ENCODE measurements at regions not wholly inside any gene's neighbourhood (a gene's known extent, or its start where the extent isn't known, plus 50 kb on each side); places are given as distances from the start of the nearest gene placed in this dataset.

DNA sequence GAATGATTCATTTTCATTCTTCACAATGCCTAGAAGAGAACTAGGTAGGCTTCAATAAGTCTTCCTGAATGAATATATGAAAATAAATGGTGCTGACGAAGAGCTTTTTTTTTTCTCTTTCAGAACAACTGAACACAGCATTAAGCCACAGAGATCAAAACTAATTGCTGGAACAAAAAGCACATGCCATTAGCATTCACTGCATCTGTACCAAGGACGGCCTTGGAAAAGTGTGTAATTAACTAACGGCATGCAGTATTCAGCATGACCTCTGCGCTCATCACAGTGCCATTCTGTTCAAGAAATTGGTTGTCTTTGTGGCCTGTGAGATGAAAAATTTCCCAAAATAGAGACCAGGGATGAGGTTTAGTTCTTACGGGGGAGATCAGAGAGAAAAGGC, 99.3 kb downstream of the NUDT12 start:
- intact Hi-C loops (cut with DNase I), result no loop called here
- H3K27ac ChIP-seq, result no peak overlapping the region
- DNase-seq (ENCODE audit: low spot score in 2 of 2), result no peak
- no peaks in the 10 kb centered on the region for H3K36me3 ChIP-seq
- H3K4me1 ChIP-seq, result no peaks in the 10 kb centered on the region
- H3K27me3 ChIP-seq, result no peaks in the 10 kb centered on the region
- H3K9me3 ChIP-seq, result no peaks in the 10 kb centered on the region
- no peak overlapping the region for H3K4me3 ChIP-seq
- TF ChIP-seq, protein P1, sequence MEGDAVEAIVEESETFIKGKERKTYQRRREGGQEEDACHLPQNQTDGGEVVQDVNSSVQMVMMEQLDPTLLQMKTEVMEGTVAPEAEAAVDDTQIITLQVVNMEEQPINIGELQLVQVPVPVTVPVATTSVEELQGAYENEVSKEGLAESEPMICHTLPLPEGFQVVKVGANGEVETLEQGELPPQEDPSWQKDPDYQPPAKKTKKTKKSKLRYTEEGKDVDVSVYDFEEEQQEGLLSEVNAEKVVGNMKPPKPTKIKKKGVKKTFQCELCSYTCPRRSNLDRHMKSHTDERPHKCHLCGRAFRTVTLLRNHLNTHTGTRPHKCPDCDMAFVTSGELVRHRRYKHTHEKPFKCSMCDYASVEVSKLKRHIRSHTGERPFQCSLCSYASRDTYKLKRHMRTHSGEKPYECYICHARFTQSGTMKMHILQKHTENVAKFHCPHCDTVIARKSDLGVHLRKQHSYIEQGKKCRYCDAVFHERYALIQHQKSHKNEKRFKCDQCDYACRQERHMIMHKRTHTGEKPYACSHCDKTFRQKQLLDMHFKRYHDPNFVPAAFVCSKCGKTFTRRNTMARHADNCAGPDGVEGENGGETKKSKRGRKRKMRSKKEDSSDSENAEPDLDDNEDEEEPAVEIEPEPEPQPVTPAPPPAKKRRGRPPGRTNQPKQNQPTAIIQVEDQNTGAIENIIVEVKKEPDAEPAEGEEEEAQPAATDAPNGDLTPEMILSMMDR (IDR thresholded peaks at IDR 0.05), result no peak

DNA sequence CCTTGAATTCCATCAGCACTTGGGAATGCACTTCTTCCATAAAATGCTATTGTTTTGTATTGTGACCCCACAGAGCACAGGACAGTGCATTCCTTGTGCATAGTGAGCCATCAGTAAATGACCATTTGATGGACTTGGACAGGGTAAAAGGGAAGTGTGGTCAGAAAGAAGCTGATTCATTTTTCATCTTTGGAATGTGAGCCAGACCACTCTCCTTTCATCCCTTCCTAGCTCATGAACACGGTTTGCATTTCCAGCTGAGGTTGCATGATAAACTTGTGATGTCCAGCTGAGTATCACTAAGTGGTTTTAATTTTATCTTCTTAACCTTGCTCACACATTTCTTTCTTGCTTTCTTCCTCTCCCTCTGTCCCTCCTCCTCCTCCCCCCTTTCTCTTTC, 101.3 kb downstream of the NUDT12 start:
- DNase-seq (ENCODE audit: low spot score in 2 of 2), result no peak
- Histone ChIP-seq H3K4me3 (no peak overlapping the region), H3K27me3 (no peaks in the 10 kb centered on the region), H3K36me3 (no peaks in the 10 kb centered on the region), H3K9me3 (no peaks in the 10 kb centered on the region), H3K4me1 (no peaks in the 10 kb centered on the region), H3K27ac (no peak overlapping the region)
- TF ChIP-seq, protein P1 (IDR thresholded peaks at IDR 0.05), result no peak
- intact Hi-C loops (cut with DNase I), result loop anchor here (1.0 kb wide), 1 partner anchor 20 kb away; no protein-coding TSS in a partner anchor

DNA sequence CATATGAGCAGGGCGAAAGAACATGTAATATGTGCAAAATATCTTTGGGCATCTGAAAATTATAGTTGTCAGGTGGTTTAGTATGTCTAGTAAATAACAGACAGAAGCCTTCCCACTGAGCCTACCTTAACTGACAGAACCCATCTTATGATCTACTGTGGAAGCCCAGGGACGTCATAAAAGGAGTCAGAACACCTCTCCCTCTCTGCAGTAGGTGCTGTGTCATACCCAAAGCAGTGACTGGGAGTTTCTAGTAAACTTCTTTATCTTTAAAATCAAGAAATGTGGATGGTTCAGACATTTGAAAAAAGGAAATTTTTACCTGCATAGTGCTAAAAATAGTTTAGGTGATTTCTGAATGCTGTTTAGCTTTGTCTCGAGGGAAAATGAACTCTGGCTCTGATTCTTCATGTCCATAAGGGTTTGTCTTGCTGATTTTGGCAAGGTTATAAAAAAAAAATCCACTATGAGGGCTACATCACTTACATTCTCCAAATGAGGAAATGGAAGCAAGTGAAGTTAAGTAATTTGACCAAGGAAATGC, 104.0 kb downstream of the NUDT12 start:
- H3K9me3 ChIP-seq, result no peaks in the 10 kb centered on the region
- no peak for DNase-seq (ENCODE audit: low spot score in 2 of 2)
- no peaks in the 10 kb centered on the region for H3K27me3 ChIP-seq
- H3K4me3 ChIP-seq, result no peak overlapping the region
- intact Hi-C loops (cut with DNase I), result no loop called here
- no peak overlapping the region for H3K27ac ChIP-seq
- no peaks in the 10 kb centered on the region for H3K36me3 ChIP-seq
- no peaks in the 10 kb centered on the region for H3K4me1 ChIP-seq
- TF ChIP-seq, protein P1 (IDR thresholded peaks at IDR 0.05), result no peak

DNA sequence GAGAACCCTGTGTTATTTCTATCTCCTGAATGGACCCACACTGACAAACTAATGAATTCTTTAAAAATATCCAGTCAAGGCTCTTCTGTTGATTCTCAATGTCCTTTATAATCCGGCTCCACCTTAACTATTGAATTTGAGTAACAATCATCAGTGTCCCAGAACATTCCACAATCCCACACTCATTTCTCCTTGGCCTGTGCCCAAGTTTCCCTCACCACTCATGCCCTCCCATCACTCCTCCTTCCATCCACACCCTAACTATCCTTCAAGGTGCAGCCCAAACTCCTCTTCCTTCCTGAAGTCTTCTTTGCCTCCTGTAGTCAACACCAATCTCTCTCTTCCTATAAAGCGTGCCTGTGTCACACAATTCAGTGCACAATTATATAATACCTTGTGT, 106.1 kb downstream of the NUDT12 start:
- no peaks in the 10 kb centered on the region for H3K36me3 ChIP-seq
- TF ChIP-seq, protein P1 (IDR thresholded peaks at IDR 0.05), result no peak
- H3K4me1 ChIP-seq, result no peaks in the 10 kb centered on the region
- no peaks in the 10 kb centered on the region for H3K9me3 ChIP-seq
- intact Hi-C loops (cut with DNase I), result no loop called here
- no peak overlapping the region for H3K27ac ChIP-seq
- DNase-seq (ENCODE audit: low spot score in 2 of 2), result no peak
- H3K27me3 ChIP-seq, result no peaks in the 10 kb centered on the region
- no peak overlapping the region for H3K4me3 ChIP-seq

DNA sequence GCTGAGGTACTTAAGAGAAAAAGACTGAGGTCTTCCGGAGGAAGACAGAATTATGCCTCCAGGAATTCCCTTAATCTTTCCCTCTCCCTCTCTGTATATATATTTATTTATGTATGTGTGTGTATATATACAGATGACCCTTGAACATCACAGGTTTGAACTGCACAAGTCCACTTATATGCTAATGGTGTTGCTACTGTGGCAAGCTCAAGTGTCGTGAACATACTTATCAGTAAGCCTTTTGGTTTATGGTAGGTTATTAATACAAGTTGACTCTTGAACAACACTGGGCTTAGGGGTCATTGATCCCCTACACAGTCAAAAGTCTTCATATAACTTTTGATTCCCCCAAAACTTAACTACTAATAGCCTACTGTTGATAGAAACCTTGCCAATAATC, 106.8 kb downstream of the NUDT12 start:
- H3K27me3 ChIP-seq, result no peaks in the 10 kb centered on the region
- H3K9me3 ChIP-seq, result no peaks in the 10 kb centered on the region
- no peak for DNase-seq (ENCODE audit: low spot score in 2 of 2)
- H3K4me3 ChIP-seq, result no peak overlapping the region
- intact Hi-C loops (cut with DNase I), result no loop called here
- no peaks in the 10 kb centered on the region for H3K4me1 ChIP-seq
- no peaks in the 10 kb centered on the region for H3K36me3 ChIP-seq
- no peak overlapping the region for H3K27ac ChIP-seq
- TF ChIP-seq, protein P1 (IDR thresholded peaks at IDR 0.05), result no peak

DNA sequence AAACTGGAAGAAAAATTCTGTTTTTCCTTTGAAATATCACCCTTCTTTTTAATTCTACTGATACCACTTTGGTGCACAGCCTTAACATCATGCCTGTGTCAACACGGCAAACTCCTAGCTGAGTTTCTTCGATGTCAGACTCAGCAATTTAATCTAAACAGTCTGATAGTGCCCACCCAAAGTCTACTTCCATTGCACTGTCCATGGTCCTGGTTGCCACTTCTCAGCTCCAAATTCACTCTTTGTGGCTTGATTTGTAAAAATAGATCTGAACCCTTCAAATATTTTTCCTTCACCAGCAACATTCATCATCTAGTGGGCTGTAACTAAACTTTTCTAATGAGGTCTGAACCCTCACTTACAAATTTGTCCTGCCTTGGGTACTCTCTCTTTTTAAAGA, 107.8 kb downstream of the NUDT12 start:
- Histone ChIP-seq H3K9me3 (no peaks in the 10 kb centered on the region), H3K4me3 (no peak overlapping the region), H3K27me3 (no peaks in the 10 kb centered on the region), H3K4me1 (no peaks in the 10 kb centered on the region), H3K36me3 (no peaks in the 10 kb centered on the region), H3K27ac (no peak overlapping the region)
- no peak for DNase-seq (ENCODE audit: low spot score in 2 of 2)
- intact Hi-C loops (cut with DNase I), result no loop called here
- TF ChIP-seq, protein P1 (IDR thresholded peaks at IDR 0.05), result no peak
